Anterior cingulate cortex (tissue), 58 donors: ENCODE measurements at regions not wholly inside any gene's neighbourhood (a gene's known extent, or its start where the extent isn't known, plus 50 kb on each side); places are given as distances from the start of the nearest gene placed in this dataset.

Source experiments
- DNase-seq, 58 donors: peaks; one replicate each; lab custom pipeline; 2025; lab: John Stamatoyannopoulos, UW

- DNase-seq = no peak
These were observed 569.0 kb downstream of the TUSC7 start for GRCh38 chr3:117278424-117279190.

GRCh38 chr3:117281371-117281770, 571.8 kb downstream of the TUSC7 start:
- peak in 2 of 58 donors; percentile 3 to 40 for DNase-seq

- DNase-seq = no peak
These were observed 573.0 kb downstream of the TUSC7 start for GRCh38 chr3:117282566-117282965.

DNA sequence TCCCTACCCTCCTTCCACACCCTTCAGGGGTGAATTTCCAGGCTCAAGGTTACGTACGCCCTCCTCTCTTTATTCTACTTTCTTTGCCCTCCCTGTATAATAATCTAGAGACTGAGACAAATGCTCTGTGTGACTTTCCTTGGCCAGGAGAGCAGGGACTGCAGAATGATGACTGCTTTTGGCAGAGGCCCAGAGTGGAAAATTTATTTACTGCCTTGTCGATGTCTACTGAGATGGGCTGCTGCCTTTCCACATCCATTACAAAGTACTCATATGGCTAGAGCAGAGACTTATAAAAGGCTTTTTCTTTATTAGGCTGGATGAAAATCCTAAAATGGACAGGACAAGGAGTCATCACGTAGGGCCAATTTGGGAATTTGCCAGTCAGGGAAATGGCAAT, 576.2 kb downstream of the TUSC7 start:
- peak in 4 of 58 donors; percentile 0 to 39 (median 16) for DNase-seq

DNA sequence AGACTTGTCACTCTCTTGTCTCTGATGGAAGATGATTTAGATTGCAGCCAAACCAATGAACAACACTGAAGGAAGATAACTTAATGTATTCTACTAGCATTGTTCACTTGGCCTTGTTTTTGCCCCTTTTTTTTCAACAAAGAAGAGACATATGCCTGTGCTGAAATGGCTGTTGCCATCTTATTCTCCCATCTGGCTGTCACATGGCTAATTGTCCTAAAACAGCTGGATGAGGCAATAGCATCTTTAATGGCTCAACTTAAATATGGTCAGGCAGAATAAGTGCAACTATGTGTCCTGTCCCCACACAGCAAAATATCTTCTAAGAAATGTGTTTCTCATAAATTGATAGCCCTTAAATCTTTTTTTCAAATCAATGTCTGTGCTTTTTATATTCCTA, 576.9 kb downstream of the TUSC7 start:
- DNase-seq = no peak

- no peak for DNase-seq
These were observed 578.0 kb downstream of the TUSC7 start for GRCh38 chr3:117287602-117288001.

GRCh38 chr3:117291476-117291875, 581.9 kb downstream of the TUSC7 start:
- no peak for DNase-seq

GRCh38 chr3:117297065-117297464, 587.5 kb downstream of the TUSC7 start:
- no peak for DNase-seq

- no peak for DNase-seq
These were observed 588.0 kb downstream of the TUSC7 start for GRCh38 chr3:117297541-117297940.

- no peak for DNase-seq
These were observed 588.7 kb downstream of the TUSC7 start for GRCh38 chr3:117298273-117298672.

DNA sequence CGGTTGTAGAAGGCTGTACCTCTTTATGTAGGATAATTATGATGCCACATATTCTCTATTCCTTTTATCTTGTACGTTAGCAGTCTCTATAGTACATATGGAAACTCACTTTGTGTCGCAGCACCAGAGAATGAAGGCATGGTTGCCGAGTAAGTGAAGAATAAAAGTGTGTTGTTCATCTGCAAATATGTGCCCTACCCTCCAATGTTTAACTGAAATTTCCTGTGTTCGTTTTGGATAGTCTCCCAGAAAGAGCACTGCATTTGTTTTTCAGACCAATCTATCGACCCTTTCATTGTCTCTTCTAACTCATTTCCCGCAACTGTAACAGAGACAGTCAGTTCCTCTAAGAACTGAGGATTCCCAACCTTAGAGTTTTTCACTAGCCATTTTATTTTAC, 592.8 kb downstream of the TUSC7 start:
- DNase-seq = peak in 1 of 58 donors; percentile 20

DNA sequence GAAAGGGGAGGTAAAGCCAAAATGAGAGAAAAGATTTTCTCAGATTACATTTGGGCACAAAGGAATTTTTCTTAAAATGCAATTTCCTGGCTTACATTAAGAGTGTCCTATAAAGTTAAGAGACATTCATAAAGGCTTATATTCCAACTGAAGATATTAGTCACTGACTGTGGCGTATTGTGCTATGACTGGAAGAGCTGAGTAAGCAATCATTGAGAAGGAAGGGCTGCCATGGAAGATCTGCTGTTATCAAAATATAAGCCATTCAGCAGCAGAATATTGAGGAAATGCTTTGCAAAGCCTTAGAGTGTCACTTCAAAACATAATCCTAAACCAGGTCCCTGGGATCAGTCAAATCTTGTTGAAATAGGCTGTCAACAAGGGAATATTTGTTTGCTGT, 593.9 kb downstream of the TUSC7 start:
- DNase-seq = no peak

DNA sequence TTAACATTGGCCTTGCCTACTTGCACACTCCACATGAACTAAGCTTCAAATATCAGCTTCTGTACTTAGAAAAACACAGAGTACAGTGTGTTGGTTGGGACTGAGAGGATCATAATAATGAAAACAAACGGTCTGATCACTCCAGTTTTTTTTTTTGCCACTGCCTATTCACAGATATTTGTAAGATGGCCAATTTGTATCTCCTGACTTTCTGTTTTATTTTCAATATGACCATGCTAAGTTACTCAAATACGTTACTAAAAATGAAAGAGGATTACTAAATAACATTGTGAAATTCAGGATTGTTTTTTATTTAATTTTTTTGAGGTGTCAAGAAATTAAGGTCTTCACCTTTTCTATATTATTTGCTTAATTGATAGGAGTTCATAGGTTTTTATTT, 595.1 kb downstream of the TUSC7 start:
- DNase-seq = no peak

DNA sequence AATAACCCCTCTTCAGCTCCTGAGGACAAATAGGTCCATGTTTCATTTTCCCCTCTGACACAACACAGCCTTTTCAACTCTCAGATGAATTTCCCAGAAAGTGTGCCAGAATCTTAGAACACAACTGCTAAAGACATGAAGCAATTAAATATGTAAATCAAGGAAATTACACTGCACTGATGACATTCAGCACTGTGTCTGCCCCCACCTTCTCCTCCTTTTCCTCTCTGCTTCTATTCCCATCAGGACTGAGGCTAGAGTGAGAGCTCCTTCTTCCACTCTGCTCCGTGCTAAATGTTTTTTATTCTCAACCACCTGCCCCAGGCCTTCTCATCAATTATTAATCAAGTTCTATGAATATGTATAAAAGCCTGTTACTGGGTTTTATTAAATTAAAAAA, 596.1 kb downstream of the TUSC7 start:
- DNase-seq = no peak

DNA sequence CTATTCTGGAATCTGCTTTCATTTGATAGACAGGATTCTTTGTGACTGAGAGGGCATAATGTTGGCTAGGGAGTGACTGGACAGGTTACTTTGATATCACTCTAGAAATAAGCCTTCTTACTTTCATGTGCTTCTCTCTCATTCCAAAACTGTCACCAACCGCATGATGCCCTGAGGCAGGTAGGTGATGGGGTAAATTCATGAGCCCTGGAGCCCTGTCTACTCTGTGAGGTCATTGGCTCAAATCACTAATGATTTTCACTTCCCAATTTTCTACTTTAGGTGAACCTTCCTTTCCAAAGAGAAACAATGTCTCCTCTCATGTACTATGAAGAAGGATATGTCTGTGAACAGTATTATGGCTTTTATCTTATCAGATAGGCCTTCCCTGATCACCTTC, 596.7 kb downstream of the TUSC7 start:
- no peak for DNase-seq

DNA sequence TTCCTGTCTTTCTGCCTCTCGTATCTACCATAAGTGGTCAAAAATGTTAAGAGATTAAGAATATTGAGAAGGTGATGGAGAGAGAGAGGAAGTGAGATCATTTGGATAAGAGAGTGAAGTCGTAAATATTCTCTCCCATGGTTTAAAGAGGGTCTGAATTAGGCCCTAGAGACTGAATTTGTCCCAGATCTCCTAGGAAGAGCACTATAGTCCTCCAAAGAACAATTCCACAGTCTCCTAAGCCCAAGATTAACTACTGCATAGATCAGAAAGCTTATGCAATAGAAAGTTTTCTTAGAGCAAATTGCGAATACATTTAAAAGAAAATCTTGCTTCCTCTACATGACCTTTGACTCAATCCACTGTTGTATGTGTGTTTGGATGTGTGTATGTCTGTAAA, 598.8 kb downstream of the TUSC7 start:
- DNase-seq = no peak

- DNase-seq = no peak
These were observed 599.2 kb downstream of the TUSC7 start for GRCh38 chr3:117308756-117309155.

GRCh38 chr3:117310536-117310935, 601.0 kb downstream of the TUSC7 start:
- no peak for DNase-seq

DNA sequence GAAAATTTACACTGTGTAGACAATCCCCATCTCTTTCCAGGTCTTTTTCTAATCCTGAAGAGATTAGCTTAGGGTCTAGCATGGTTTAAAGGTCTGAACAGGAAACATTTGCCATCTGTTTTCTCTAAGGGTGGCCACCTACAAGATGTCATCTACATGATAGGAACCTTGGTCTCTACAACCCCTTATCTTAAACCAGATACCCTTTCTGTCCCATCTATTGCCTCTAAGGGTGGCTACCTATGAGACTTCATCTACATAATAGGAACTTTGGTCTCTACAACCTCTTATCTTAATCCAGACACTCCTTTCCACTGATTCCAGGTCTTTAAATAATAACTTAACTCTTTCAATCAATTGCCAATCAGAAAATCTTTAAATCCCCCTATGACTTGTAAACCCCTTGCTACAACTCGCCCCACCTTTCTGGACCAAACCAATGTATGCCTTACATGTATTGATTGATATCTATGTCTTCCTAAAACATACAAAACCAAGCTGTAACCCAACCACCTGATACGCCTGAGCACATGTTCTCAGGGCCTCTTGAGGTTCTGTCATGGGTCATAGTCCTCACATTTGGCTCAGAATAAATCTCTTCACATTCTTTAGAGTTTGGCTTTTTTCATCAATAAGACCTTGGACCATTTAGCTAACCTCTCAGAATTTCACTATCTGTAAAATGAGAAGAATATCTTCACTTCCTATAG, 605.0 kb downstream of the TUSC7 start:
- DNase-seq = no peak

DNA sequence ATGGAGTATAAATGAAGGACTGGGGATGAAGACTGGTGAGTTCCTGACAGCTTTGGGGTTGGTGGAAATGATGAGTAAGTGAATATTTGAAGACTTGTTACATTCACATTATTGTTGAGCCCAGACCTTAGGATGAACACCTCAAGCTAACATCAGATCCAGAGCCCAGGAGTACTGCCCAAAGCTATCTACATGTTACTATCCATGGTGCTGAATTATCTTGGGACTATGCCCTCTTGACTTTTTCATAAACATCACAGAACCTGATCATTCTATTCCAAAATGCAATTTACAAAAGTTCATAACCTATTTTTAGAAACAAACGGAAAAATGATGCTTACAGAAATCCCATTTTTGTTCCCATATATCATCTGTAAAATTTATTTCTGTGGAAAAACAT, 613.3 kb downstream of the TUSC7 start:
- no peak for DNase-seq

GRCh38 chr3:117346901-117347300, 637.3 kb downstream of the TUSC7 start:
- DNase-seq = no peak

GRCh38 chr3:117348884-117349283, 639.3 kb downstream of the TUSC7 start:
- no peak for DNase-seq
